ENCODE measurements at regions not wholly inside any gene's neighbourhood (a gene's known extent, or its start where the extent isn't known, plus 50 kb on each side); places are given as distances from the start of the nearest gene placed in this dataset.

GRCh38 chr3:40969756-40970466, 229.4 kb upstream of the CTNNB1 start:
- TF ChIP-seq CTCF (IDR thresholded peaks at IDR 0.05; ENCODE audit: poor library complexity): no peak
- no peak for TF ChIP-seq EZH2 (IDR thresholded peaks at IDR 0.05; ENCODE audit: borderline replicate concordance)
- no peak for TF ChIP-seq EZH2phosphoT487 (IDR thresholded peaks at IDR 0.05; ENCODE audit: low read depth, severe bottlenecking, unreplicated experiment)

Measured in hepatocyte (in vitro differentiated cells).